ENCODE measurements at regions not wholly inside any gene's neighbourhood (a gene's known extent, or its start where the extent isn't known, plus 50 kb on each side); places are given as distances from the start of the nearest gene placed in this dataset.
"Not testable (repeated sequence)": the region's sequence is repeated elsewhere in the genome, so short reads cannot be mapped to it uniquely, and the experiment has no call there.

GRCh38 chr18:59792353-59792752 is 95.1 kb upstream of the CCBE1 start:
- Histone ChIP-seq H3K4me1 (ENCODE audit: control insufficient read depth, extremely low read depth, insufficient read depth, low read length) (no peaks in the 10 kb centered on the region), H3K79me2 (ENCODE audit: control insufficient read depth, insufficient read depth, low read length) (no peaks in the 10 kb centered on the region), H3K4me2 (ENCODE audit: insufficient read depth, low read length) (no peak overlapping the region), H3K9me3 (replicated peaks; ENCODE audit: control insufficient read depth, insufficient read depth, low read length) (no peaks in the 10 kb centered on the region), H3K9me1 (replicated peaks; ENCODE audit: control insufficient read depth, extremely low read depth, insufficient read depth, low read length) (no peaks in the 10 kb centered on the region), H2AFZ (ENCODE audit: low read depth, low read length) (no peak overlapping the region), H3K4me3 (replicated peaks in 1 of 3; ENCODE audit: insufficient read depth in 1 of 3, low read depth in 1 of 3, low read length in 3 of 3) (no peak overlapping the region), H3K27me3 (ENCODE audit: control insufficient read depth in 2 of 2, insufficient read depth in 2 of 2, low read length in 2 of 2) (no peaks in the 10 kb centered on the region), H3K9ac (replicated peaks; ENCODE audit: extremely low read depth, insufficient read depth, low read length) (no peak overlapping the region), H4K20me1 (replicated peaks; ENCODE audit: control insufficient read depth, extremely low read depth, insufficient read depth, low read length) (no peaks in the 10 kb centered on the region), H3K27ac (ENCODE audit: insufficient read depth, low read depth, low read length) (no peak overlapping the region), H3K36me3 (ENCODE audit: control insufficient read depth in 2 of 2, extremely low read depth in 1 of 2, insufficient read depth in 2 of 2, low read length in 2 of 2) (no peaks in the 10 kb centered on the region)
- no peak for DNase-seq (ENCODE audit: low read depth, low spot score)
- dilution Hi-C loops (cut with MboI; ENCODE audit: extremely low pct_ligation_motif_present, low sequenced_read_pairs), result no loop called here
- ChIA-PET CTCF (interaction anchor here (1.1 to 1.6 kb wide), 2 partner anchors 18 to 160 kb away, joined by 3 read pairs; no protein-coding TSS in a partner anchor), POLR2A (no interaction called here)
- FAIRE-seq, result no peak
- BruUV-seq (replicated peaks), result no TSS peak
- TF ChIP-seq JUN (IDR thresholded peaks at IDR 0.05; ENCODE audit: borderline replicate concordance, insufficient read depth, insufficient read length, low read depth) (no peak), MAX (IDR thresholded peaks at IDR 0.05; ENCODE audit: insufficient read depth, insufficient read length) (no peak), GATA2 (IDR thresholded peaks at IDR 0.05; ENCODE audit: insufficient read depth, insufficient read length, low read depth, low read length) (no peak), POLR2A (IDR thresholded peaks at IDR 0.05; ENCODE audit: low read depth, low read length) (no peak), POLR2AphosphoS5 (IDR thresholded peaks at IDR 0.05; ENCODE audit: insufficient read depth, low read depth, low read length) (no peak), MYC (IDR thresholded peaks at IDR 0.05; ENCODE audit: low read depth, low read length) (no peak), EZH2 (IDR thresholded peaks at IDR 0.05; ENCODE audit: borderline replicate concordance, low read depth, low read length, severe bottlenecking) (no peak)
- intact Hi-C loops (cut with micrococcal nuclease), result no loop called here

- H4K20me1 ChIP-seq (replicated peaks; ENCODE audit: control insufficient read depth, extremely low read depth, insufficient read depth, low read length); H3K4me3 ChIP-seq (replicated peaks in 1 of 3; ENCODE audit: insufficient read depth in 1 of 3, low read depth in 1 of 3, low read length in 3 of 3); H3K9me3 ChIP-seq (replicated peaks; ENCODE audit: control insufficient read depth, insufficient read depth, low read length); dilution Hi-C loops (cut with MboI; ENCODE audit: extremely low pct_ligation_motif_present, low sequenced_read_pairs); H3K27me3 ChIP-seq (ENCODE audit: control insufficient read depth in 2 of 2, insufficient read depth in 2 of 2, low read length in 2 of 2); BruUV-seq (replicated peaks); POLR2A ChIA-PET; H3K27ac ChIP-seq (ENCODE audit: insufficient read depth, low read depth, low read length); H3K9me1 ChIP-seq (replicated peaks; ENCODE audit: control insufficient read depth, extremely low read depth, insufficient read depth, low read length); FAIRE-seq; intact Hi-C loops (cut with micrococcal nuclease); H3K4me2 ChIP-seq (ENCODE audit: insufficient read depth, low read length); H3K79me2 ChIP-seq (ENCODE audit: control insufficient read depth, insufficient read depth, low read length); H3K4me1 ChIP-seq (ENCODE audit: control insufficient read depth, extremely low read depth, insufficient read depth, low read length); H3K36me3 ChIP-seq (ENCODE audit: control insufficient read depth in 2 of 2, extremely low read depth in 1 of 2, insufficient read depth in 2 of 2, low read length in 2 of 2); H3K9ac ChIP-seq (replicated peaks; ENCODE audit: extremely low read depth, insufficient read depth, low read length); H2AFZ ChIP-seq (ENCODE audit: low read depth, low read length); DNase-seq (ENCODE audit: low read depth, low spot score): not testable (repeated sequence)
- CTCF ChIA-PET, result interaction anchor here (1.6 kb wide), 1 partner anchor 158 kb away, joined by 3 read pairs; no protein-coding TSS in a partner anchor
These were observed 93.2 kb upstream of the CCBE1 start for GRCh38 chr18:59790346-59790936.
